GM18508 (cell line): ENCODE measurements at regions not wholly inside any gene's neighbourhood (a gene's known extent, or its start where the extent isn't known, plus 50 kb on each side); places are given as distances from the start of the nearest gene placed in this dataset.

Experiments used
- ATAC-seq: cut with Tn5 transposase; IDR thresholded peaks from one replicate; pipeline ENCODE4 v1.9.1; 2021; ENCODE audit warnings: moderate number of reproducible peaks; ENCODE audit not compliant: insufficient read depth, unreplicated experiment

- no peak for ATAC-seq
These were observed 902.8 kb upstream of the PHF14 start for GRCh38 chr7:10070899-10071298.

- no peak for ATAC-seq
These were observed 897.8 kb upstream of the PHF14 start for GRCh38 chr7:10075866-10076265.

GRCh38 chr7:10076660-10077300 lies 896.9 kb upstream of the PHF14 start:
- no peak for ATAC-seq

DNA sequence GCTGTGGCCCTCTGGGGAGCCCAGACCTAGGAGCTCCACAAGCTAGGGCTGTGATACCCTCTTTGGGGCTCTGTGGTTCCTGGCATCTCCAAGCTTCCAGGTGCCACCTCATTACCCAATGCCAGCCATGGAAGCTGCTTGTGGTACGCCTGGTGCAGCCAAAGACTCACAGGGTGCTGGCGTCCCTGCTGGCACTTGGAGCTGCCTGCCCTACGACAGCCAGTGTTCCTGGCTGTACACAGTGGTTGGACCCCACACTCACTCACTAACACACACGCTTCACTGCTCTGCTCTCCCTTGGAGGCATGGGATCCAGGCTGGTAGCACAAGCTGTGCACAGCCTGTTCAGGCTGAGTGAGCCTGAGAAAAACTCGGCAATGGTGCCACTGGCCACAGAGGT lies 894.1 kb upstream of the PHF14 start:
- ATAC-seq, result no peak

DNA sequence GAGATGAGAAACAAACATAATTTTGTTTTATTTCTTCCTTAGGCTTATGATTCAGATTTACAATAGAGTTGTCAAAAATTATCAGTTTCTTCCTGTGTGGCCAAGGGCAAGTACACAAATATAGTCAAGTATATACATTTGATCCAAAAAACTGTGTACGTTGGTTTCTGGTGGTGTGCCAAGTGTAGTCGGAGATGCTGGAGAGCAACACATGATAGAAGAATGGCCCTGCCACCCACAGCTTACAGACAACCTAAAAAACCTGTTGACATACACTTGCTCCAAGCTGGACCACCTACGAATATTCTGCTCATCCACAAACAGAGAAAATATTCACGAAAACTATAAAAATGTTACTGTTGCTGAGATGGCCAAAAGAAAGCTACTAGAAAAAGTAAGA lies 890.8 kb upstream of the PHF14 start:
- no peak for ATAC-seq

DNA sequence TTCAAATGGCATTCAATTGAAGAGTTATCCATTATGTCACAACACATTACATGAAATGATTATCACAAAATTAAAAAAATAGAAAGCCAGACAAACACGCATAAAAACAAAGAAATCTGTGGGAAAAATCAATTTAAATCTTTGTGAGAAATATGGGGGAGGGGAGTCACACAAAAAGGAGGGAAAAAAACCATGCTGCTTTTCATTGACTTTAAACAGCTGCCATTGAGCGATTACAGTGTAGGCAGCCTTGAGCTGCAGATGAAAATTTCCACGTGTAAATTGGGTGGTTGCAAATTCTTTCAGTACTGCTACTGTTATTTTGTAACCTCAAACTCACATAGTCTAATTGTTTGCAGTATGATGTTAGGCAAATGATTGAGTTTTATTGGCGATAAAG lies 889.9 kb upstream of the PHF14 start:
- ATAC-seq, result no peak

- ATAC-seq, result no peak
These were observed 888.4 kb upstream of the PHF14 start for GRCh38 chr7:10085231-10085630.

GRCh38 chr7:10100572-10100971 lies 873.1 kb upstream of the PHF14 start:
- no peak for ATAC-seq

DNA sequence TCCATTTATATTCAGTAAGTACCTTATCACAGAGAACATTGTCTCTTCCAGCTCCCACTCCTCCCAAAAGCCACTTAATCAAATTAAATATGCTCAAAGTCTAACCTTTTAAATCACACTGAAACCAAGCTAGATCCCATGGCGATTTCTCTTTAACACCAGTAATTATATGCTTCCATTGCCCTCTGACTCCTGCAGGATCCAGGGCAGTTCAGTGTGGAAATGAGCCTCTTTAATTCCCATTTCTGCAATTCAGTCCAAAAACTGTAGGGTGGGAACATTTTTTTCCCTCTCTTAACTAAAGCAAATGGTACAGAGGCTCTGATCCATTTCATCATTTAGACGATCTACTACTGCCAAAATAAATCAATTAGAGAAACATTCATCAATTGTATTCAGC lies 872.3 kb upstream of the PHF14 start:
- no peak for ATAC-seq

DNA sequence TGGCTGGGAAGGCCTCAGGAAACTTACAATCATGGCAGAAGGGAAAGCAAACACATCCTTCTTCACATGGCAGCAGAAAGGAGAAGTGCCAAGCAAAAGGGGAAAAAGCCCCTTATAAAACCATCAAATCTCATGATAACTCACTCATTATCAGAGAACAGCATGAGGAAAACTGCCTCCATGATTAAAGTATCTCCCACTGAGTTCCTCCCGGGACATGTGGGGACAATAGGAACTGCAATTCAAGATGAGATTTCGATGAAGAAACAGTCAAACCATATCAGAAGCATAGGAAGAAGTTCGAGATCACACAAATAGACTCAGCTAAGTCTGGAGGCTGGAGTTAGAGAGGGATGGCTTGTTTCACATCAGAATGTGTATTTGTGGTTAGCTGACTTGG lies 869.4 kb upstream of the PHF14 start:
- no peak for ATAC-seq

GRCh38 chr7:10106609-10107008 lies 867.1 kb upstream of the PHF14 start:
- ATAC-seq, result no peak

DNA sequence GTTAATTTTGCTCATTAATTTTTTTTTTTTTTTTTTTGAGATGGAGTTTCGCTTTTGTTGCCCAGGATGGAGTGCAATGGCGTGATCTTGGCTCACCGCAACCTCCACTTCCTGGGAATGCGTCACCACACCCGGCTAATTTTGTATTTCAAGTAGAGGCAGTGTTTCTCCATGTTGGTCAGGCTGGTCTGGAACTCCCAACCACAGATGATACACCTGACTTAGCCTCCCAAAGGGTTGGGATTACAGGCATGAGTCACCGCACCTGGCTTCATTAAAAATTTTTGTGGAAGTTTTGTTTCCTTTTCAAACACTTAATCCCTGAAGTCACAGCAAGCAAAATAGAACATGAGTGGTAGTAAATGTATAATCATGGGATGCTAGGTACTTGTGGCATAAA lies 857.2 kb upstream of the PHF14 start:
- no peak for ATAC-seq

DNA sequence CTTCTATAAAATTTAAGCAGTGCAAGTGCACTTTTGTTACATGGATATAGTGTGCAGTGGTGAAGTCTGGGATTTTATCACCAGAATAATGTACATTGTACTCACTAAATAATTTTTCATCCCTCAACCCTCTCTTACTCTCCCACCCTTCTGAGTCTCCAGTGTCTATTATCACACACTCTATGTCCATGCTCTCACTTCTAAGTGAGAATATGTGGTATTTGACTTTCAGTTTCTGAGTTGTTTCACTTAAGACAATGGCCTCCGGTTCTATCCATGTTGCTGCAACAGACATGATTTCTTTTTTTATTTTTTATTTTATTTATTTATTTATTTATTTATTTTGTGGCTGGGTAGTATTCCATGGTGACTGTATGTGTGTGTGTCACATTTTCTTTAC lies 855.9 kb upstream of the PHF14 start:
- ATAC-seq, result no peak

- ATAC-seq, result no peak
These were observed 852.7 kb upstream of the PHF14 start for GRCh38 chr7:10120936-10121335.

DNA sequence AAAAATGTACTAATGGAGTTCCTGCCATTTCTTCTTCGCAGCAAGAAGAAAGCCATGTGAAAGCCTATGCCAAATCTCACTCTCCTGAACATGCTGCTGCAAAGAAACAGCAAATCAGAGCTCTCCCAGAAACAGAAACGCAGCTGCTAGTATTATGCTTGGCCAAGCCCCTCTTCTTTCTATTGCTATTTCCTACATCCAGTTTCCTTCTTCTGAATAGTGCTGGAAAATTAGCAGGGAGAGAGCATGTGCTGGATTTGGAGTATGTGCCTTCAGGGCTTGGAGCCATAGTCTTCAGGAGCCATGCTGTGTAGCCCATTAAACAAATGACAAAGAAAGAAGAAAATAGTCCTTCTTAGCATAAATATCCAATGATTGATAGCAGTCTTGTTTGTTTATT lies 852.0 kb upstream of the PHF14 start:
- no peak for ATAC-seq

DNA sequence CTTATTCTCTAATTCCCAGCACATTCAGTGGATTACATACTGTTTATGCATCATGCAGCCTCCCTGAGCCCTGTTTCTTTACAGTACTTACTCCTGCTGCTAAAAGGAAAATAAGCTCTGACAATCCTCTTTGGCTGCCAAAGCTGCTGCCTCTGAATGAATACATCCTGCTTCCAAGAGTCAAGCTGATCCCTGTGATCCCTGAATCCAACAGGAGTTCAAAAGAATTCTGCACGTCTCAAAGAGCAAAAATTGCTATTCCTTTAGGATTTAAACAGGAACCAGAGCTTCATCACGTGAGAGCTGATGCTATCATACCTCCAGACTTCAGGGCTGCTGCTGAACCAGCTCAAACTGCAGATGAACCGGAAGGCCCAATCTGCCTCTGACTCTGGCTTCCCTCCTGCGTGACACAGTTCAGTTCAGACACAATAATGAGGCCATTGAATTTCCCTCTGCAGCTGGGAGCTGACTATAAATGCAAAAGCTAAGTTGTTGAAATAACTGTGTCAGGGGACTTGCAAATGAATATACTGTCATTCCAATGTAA lies 851.0 kb upstream of the PHF14 start:
- no peak for ATAC-seq

DNA sequence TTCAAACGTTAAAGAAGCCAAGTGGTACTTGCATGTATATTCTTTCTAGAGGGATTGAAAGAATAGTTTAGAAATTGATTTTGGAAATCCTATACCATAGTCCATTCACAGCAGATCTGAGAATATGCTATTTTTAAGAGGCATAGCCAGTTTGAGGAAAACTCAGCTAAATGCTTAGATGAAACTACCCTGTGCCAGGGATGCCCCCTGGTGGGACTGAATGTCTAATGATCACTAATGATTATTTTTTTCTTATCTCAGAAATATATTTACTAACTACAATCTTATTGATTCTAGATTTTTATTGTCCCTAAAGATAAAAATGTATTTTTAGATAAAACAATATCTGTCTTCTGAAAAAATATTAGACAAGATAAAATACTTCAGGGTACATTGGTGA lies 844.9 kb upstream of the PHF14 start:
- no peak for ATAC-seq

GRCh38 chr7:10138087-10138854 lies 835.4 kb upstream of the PHF14 start:
- ATAC-seq, result no peak

DNA sequence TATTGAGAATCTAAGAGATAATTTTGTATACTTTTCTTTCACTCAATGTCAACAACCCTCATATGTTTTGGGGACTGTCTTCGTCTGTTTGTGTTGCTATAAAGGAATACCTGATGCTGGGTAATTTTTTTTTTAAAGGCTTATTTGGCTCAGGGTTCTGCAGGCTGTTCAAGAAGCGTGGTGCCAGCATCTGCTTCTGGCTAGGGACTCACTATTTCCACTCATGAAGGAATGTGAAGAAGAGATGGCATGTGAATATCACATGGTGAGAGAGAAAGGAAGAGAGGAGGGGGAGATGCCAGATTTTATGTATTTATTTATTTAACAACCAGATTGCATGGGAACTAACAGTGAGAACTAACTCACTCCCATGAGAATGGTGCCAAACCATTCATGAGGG lies 827.4 kb upstream of the PHF14 start:
- no peak for ATAC-seq

- ATAC-seq, result no peak
These were observed 816.7 kb upstream of the PHF14 start for GRCh38 chr7:10156972-10157371.

- ATAC-seq, result no peak
These were observed 791.7 kb upstream of the PHF14 start for GRCh38 chr7:10181996-10182395.

DNA sequence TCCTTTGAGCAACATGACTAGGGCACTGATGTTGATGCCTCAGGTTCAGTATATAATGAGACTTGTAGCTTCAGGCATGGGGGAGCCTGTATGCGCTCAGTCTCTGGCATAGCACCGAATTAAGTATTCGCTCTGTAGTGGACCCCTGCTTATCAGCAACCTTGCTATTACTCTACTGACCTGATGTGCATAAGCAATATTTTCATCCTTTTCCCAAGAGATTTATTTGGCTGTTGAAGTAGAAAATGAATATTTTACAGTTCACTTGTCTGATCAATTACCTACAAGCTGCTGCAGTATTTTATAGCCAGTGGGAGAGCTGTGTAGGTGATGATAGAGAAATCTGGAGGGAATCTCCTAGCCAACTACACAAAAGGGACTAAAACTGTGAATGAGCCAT lies 781.6 kb upstream of the PHF14 start:
- ATAC-seq, result no peak
